ENCODE measurements at regions not wholly inside any gene's neighbourhood (a gene's known extent, or its start where the extent isn't known, plus 50 kb on each side); places are given as distances from the start of the nearest gene placed in this dataset.

- no peak for TF ChIP-seq ATF1 (CRISPR knock-in tag; IDR thresholded peaks at IDR 0.05)
- TF ChIP-seq, protein P1, sequence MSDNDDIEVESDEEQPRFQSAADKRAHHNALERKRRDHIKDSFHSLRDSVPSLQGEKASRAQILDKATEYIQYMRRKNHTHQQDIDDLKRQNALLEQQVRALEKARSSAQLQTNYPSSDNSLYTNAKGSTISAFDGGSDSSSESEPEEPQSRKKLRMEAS (CRISPR knock-in tag; IDR thresholded peaks at IDR 0.05), result no peak
These were observed 112.8 kb upstream of the PABPC3 start for GRCh38 chr13:24983094-24983493.
